BE2C (cell line): ENCODE measurements at regions not wholly inside any gene's neighbourhood (a gene's known extent, or its start where the extent isn't known, plus 50 kb on each side); places are given as distances from the start of the nearest gene placed in this dataset.

Source experiments
- DNase-seq: peaks from one replicate; pipeline ENCODE4 v3.0.0-alpha.2; 2020
- H3K27me3 ChIP-seq: fragments of 250-450 bp; sonication (Bioruptor Pico); 2 replicates; pipeline ENCODE4 v1.5.1; 2020; ENCODE audit warnings: mild to moderate bottlenecking
- H3K36me3 ChIP-seq: fragments of 250-450 bp; sonication (Bioruptor Pico); 2 replicates; pipeline ENCODE4 v1.5.1; 2020; ENCODE audit warnings: mild to moderate bottlenecking
- H3K4me1 ChIP-seq: fragments of 250-450 bp; sonication (Bioruptor Pico); 2 replicates; pipeline ENCODE4 v1.5.1; 2020
- H3K4me3 ChIP-seq: 2 replicates; pipeline ENCODE4 v1.5.1; 2011; ENCODE audit warnings: low read depth, low read length
- H3K9me3 ChIP-seq: fragments of 250-450 bp; sonication (Bioruptor Pico); 2 replicates; pipeline ENCODE4 v1.5.1; 2020
- TF ChIP-seq, protein P1 (sequence below): IDR thresholded peaks from 2 replicates; pipeline ENCODE4 v1.5.1; 2012; ENCODE audit warnings: mild to moderate bottlenecking, low read depth, low read length

DNA sequence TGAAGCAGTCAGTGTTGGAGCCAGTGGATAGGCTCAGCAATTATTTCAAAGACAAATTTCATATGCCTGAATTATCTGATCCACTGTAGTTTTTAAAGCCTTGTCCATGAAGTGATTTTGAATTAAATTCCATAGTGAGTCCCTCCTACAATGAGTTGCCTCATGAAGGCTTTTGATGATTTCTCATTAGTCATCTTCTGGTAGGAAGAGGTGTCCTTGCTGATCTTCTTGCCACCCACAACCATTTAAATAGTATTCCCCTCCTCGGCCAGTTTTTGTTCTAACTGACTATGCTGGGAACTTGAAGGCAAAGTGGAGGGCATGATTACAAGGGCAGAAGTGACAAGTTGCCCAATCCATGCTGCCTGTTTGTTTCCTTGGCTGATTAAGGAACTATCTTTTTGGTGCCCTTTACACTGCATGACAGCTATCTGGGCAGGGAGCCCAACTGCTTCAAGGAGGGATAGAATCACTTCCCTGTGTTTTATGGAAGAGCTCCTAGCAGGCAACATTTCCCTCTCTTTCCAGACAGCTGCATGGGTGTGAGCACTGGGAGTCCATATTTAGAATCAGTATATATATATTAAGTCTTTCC lies 617.5 kb downstream of the ZPLD1 start:
- H3K9me3 ChIP-seq, result no peaks in the 10 kb centered on the region
- H3K36me3 ChIP-seq, result no peaks in the 10 kb centered on the region
- TF ChIP-seq, protein P1, sequence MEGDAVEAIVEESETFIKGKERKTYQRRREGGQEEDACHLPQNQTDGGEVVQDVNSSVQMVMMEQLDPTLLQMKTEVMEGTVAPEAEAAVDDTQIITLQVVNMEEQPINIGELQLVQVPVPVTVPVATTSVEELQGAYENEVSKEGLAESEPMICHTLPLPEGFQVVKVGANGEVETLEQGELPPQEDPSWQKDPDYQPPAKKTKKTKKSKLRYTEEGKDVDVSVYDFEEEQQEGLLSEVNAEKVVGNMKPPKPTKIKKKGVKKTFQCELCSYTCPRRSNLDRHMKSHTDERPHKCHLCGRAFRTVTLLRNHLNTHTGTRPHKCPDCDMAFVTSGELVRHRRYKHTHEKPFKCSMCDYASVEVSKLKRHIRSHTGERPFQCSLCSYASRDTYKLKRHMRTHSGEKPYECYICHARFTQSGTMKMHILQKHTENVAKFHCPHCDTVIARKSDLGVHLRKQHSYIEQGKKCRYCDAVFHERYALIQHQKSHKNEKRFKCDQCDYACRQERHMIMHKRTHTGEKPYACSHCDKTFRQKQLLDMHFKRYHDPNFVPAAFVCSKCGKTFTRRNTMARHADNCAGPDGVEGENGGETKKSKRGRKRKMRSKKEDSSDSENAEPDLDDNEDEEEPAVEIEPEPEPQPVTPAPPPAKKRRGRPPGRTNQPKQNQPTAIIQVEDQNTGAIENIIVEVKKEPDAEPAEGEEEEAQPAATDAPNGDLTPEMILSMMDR, result no peak
- peaks cover 8% of the 10 kb centered on the region; the same call in 1 of the 2 replicates for H3K4me1 ChIP-seq
- H3K4me3 ChIP-seq, result no peak overlapping the region
- DNase-seq, result no peak
- H3K27me3 ChIP-seq, result no peaks in the 10 kb centered on the region

DNA sequence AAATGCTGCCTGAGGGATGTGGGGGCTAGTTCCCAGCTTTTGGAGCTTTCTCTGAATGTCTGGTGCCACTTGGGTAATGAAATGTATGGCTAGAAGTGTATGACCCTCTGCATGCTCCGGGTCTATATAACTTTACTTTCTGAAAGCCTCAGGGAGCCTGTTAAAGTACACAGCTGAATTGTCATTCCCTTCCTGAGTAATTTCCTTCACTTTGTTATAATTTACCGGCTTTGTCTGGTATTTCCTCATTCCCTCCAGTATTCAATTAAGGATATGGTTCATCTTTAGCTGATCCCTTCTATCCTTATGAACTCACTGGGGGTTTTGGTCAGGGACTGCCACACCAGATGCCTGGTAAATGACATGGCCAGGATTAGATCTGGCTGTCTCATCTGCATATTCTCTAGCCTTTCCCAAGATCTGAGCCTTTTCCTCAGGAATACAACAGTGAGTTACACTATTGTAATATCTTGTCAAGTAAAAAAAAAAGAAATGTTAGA lies 620.3 kb downstream of the ZPLD1 start:
- DNase-seq, result no peak
- TF ChIP-seq, protein P1, result no peak
- Histone ChIP-seq H3K4me1 (peaks cover 8% of the 10 kb centered on the region; the same call in 1 of the 2 replicates), H3K36me3 (no peaks in the 10 kb centered on the region), H3K4me3 (no peak overlapping the region), H3K9me3 (no peaks in the 10 kb centered on the region), H3K27me3 (no peaks in the 10 kb centered on the region)

DNA sequence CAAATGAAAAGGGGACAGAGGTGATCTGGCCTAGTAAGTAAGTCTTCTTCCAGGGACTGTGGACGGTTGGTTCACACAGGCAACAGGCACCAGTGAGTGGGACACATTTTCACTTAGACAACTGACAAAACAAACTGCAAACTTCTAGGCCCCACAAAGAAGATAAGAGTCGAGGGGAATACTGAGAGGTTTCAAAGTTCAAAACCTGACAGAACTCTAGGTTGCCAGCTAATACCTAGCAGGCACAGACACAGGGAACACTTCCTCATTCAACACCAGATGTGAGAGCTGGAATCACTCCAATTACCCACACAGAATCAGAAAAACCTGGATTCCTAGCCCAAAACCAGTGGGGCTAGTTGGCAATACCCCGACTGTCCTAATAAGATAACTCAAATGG lies 621.7 kb downstream of the ZPLD1 start:
- Histone ChIP-seq H3K4me3 (no peak overlapping the region), H3K36me3 (no peaks in the 10 kb centered on the region), H3K9me3 (no peaks in the 10 kb centered on the region), H3K27me3 (no peaks in the 10 kb centered on the region), H3K4me1 (peaks cover 8% of the 10 kb centered on the region; the same call in 1 of the 2 replicates)
- DNase-seq, result no peak
- TF ChIP-seq, protein P1, result no peak

DNA sequence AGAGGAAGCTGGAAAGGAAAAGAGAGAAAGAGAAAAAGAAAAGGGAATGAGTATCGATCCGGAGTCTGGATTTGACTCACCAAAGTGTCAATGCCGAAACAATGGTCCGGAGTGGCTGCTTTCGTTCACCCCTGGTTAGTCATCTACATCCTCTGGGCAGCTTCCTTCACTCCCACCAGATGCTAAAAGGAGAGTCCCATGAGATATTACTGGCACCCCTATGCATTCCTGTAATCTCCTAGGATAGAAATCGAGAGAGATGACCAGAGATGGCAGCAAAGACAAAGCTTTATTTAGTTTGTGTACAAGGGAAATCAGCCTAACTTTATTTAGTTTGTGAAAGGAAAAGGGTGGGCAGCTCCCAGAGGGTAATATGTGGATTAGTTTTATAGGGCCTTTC lies 622.2 kb downstream of the ZPLD1 start:
- Histone ChIP-seq H3K36me3 (no peaks in the 10 kb centered on the region), H3K9me3 (no peaks in the 10 kb centered on the region), H3K4me3 (no peak overlapping the region), H3K27me3 (no peaks in the 10 kb centered on the region), H3K4me1 (peaks cover 7% of the 10 kb centered on the region; the same call in 1 of the 2 replicates)
- TF ChIP-seq, protein P1, result 0 out of 2 replicates have a peak, but pooled peaks have one; percentile 4
- DNase-seq, result no peak

DNA sequence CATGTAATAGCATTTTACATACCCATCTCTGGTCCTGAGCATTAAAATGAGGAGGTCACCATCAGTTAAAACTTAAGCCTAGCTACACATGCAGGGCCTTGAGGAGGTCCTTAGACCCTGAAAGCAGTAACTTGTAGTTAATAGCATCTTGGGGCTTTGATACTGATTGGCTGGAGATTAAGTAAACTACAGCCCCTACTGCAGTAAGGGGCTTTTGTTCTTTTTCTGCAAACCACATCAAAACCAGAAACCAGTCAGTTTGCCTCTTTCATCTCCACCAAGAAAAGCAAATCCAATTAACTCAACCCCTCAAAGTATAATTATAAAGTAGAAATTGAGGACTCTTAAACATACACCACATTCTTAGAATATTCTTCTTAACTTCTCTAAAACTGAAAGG lies 622.7 kb downstream of the ZPLD1 start:
- no peaks in the 10 kb centered on the region for H3K9me3 ChIP-seq
- DNase-seq, result no peak
- H3K4me1 ChIP-seq, result peaks cover 2% of the 10 kb centered on the region; the same call in 1 of the 2 replicates
- H3K27me3 ChIP-seq, result no peaks in the 10 kb centered on the region
- TF ChIP-seq, protein P1, result no peak
- no peaks in the 10 kb centered on the region for H3K36me3 ChIP-seq
- no peak overlapping the region for H3K4me3 ChIP-seq

DNA sequence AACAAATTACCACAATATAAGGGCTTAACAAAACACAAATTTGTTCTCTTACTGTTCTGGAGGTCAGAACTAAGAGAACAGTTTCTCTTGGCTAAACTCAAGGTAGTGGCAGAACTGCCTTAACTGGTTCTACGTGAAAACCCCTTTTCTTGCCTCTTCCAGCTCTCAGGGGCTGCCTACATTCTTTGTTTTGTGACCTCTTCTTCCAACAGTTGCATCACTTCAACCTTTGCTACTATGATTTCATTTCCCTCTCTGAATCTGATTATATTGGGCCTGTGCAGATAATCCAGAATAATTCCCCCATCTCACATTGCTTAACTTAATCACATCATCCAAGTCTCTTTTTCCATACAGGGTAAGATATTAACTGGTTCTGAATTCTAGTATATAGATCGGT lies 624.6 kb downstream of the ZPLD1 start:
- no peak for DNase-seq
- Histone ChIP-seq H3K36me3 (no peaks in the 10 kb centered on the region), H3K9me3 (no peaks in the 10 kb centered on the region), H3K4me3 (no peak overlapping the region), H3K27me3 (no peaks in the 10 kb centered on the region), H3K4me1 (no peaks in the 10 kb centered on the region)
- TF ChIP-seq, protein P1, result no peak
